GM19467 (cell line): ENCODE measurements at regions not wholly inside any gene's neighbourhood (a gene's known extent, or its start where the extent isn't known, plus 50 kb on each side); places are given as distances from the start of the nearest gene placed in this dataset.

ENCODE experiments used
- ATAC-seq: cut with Tn5 transposase; IDR thresholded peaks from one replicate; pipeline ENCODE4 v1.9.1; 2021; ENCODE audit warnings: mild to moderate bottlenecking, moderate library complexity; ENCODE audit not compliant: unreplicated experiment

DNA sequence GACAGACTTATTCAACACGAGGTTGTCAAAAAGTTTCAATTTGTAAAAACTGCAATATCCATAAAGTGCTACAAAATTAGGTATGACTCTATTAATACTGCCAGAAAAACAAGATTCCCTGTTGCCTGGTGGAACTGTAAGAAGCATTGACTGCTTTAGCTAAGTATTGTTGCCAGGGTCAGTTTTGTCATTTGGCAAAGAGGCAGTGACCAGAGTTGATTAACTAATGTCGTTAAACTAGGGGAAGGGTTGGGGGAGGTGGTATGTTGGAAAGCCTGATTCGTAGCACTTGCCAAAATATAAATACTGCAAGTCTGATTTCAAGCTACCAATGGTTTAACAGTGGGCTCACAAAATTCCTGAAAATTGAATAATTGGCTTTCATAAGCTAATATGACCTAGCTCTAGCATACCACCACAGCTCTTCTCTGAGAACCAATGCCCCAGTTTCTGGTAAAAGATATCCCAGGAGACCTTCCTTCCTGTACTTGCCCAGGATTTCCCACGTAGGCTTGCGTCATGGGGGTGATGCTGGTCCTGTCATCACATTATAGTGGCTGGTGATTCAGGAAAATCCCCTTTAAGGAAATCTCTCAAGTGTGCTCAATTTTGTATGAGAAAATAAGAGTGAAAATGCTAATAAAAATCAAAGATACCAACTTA, 266.4 kb upstream of the TBC1D5 start:
- ATAC-seq, result no peak

DNA sequence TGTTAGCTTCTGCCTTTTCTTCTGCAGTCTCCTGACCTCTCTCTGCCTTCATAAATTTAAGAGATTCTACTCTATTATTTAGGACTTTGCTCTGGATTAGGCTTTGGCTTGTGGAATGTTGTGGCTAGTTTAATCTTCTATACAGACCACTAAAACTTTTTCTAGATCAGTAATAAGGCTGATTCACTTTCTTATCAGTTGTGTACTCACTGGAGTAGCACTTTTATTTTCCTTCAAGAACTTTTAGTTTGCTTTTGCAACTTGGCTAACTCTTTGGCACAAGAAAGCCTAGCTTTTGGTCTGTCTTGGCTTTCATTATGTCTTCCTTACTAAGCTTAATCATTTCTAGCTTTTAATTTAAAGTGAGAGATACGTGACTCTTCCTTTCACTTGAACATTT, 265.5 kb upstream of the TBC1D5 start:
- no peak for ATAC-seq

DNA sequence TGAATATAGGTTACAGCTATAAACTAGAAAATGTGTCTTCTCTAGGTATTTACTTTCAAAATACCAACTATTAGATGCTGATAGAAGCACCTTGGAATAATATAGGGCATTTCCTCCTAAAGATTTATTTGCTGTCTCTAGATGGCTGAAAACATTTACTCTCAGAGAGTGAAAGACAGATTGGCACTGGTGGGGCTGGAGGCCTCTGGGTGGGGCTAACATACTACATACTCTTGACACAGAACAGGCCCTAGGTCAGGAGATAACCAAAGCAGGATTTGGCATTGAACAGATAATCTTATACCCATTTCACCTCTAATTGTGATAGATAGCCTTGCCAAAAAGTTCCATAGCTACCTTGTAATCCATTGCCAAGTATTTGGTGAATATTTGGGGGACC, 253.3 kb upstream of the TBC1D5 start:
- ATAC-seq, result no peak

DNA sequence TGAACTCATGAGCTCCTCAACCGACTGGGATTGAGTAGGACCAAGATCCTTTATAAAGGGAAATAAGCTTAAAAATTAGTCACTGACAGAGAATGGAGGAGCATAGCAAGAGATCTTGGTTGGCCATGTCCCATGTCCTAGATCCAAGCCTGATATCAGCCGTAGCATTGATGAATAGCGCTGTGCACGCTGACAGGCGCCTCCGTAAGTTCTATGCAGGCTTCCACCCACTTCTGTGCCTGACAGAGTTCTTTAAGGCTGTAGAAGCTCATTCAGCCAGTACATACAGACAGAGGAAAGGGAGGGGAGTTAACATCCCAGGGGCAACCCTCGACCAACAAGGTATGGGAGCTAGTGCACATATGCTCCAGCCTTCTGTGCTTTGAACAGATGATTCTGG, 251.7 kb upstream of the TBC1D5 start:
- ATAC-seq, result no peak

DNA sequence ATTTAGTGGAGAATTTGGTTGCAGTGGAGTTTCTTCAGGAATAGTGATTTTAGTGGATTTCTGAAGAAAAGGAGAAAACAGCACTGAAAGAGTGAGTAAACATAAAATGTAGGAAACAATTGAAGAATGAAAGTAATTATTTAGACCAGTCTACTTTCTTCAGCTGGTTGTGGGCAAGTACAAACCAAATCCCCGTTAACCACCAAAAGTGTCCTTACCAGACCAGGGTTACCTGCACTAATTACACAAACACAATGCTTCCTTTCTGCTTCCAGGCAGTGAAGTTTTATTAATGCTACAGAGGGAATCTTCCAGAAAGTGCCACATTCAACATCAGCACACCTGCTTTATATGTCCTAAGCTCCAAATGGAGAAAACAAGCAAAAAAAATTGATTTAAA, 248.0 kb upstream of the TBC1D5 start:
- no peak for ATAC-seq

DNA sequence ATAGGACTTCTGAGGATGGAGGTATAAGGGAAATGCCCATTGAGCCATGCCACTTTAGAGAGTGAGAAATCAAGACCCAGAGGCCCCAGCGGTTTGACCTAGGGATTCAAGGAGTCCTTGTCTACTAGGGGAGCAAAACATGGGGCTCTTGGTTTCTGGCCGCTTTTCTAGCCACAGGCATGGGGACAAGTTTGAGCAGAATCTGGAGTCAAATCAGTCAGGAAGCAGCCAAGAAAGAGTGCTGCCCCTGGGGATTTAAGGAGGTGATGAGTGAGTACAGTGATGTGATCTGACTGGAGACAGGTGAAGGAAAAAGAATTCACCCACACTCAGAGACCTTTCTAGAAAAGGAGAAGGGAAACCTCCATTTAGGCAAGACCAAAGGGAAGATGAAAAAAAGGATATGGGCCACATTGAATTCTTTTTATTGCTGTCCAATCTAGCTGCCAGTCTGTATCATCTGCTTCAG, 244.0 kb upstream of the TBC1D5 start:
- ATAC-seq, result no peak

DNA sequence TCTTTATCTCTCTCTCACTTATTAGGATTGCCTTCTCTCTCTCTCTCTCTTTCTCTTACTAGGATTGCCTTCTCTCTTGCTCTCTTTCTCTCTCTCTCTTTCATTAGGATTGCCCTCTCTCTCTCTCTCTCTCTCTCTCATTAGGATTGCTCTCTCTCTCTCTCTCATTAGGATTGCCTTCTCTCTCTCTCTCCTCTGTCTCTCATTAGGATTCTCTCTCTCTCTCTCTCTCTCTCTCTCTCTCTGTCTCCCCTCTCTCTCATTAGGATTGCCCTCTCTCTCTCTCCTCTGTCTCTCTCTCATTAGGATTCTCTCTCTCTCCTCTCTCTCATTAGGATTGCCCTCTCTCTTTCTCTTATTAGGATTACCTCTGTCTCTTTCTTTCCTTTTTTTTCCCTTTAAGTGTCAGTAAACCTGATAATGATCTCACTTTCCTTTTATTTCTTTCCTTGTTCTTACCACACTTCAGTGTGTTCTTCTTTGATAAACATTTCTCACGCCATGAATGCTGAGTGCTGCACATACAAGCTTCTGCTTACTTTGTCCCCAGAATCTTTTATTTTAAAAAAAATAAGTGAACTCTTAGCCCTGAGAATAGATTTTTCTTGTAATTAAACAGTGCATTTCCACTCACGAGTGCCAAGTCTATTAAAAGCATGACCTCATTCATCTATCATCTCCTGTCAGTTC, 243.4 kb upstream of the TBC1D5 start:
- no peak for ATAC-seq

DNA sequence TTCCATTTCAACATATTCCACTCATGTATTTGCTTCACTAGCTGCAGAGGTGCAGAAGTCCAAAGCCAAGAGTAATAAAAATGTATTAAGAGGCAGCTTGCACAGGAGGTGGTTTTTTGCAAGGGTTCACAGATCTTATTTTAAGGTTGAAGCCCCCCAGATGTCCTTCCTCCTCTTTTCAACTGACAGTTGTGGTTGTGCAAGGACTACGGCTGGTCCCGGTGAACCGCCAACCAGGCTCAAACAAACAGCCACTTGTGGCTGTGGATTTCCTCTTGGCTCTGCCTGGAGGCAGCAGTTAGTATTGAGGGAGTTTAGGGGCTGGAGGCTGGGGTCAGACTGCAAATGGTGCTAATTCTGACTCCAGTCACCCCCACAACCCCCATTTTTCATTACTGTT, 240.7 kb upstream of the TBC1D5 start:
- ATAC-seq, result no peak

DNA sequence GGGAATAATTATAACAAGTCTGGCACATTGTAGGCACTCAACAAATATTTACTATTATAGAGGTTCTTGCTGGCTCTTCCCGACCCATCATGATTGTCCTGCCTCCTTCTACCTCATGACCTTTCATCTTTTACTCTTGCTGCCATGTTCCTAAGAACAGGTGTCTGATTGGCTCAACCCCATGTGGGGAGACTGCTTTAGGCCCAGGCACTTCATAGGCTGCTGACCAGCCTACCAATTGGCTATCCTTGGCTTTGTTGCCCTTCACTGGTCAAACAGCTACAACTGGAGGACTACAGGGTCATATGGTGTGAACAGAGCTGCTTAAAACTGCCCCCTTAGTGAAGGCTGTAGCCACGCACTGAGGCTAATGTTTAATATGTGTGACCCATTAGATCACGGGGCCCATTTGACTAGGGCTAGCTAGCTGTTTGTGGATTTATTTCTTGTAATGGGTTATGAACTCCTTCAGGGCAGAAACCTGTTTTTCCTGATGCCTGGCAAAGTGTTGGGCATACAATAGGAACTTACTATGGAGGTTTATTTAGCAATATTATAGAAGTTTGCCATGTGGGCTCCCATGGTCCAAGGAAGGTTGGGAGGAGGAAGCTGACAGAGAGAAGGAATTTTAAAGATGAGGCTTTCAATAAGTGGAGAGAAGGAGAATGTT, 239.9 kb upstream of the TBC1D5 start:
- ATAC-seq, result no peak

DNA sequence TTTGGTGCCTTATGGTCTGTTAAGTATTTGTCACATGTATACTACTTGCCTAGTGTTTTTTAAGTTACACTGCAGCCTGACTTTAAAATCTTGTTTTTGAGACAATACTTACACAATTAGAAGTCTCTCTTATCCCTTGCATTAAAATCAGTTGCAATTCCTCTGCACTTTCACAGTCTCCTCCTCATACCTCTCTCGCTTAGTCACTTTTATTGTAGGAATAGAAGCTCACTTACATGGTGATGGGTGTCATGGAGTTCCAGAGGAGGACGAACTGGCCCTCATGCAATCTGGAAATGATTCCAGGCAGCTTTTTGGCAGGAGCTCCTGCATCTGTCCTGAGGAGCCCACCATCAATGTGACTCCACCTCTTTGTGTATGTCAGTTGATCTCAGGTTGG, 238.4 kb upstream of the TBC1D5 start:
- ATAC-seq, result no peak

DNA sequence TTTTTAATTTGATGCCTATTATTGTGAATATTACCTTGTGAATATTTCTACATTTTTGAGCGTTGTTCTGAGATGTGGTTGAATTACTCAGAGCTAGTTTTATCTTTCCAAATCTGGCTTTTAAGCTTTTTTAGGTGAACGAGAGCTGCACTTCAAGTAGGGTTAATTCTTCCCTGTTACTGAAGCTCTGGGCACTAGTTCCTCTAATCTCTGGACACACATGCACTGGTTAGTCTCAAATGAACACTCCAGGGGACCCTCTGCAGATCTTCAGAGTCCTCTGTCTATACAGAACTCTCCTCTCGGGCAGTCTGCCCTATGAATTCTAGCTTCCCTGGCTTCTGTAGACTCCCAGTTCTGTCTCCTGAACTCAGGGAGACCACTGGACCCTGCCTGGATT, 237.5 kb upstream of the TBC1D5 start:
- ATAC-seq, result no peak

DNA sequence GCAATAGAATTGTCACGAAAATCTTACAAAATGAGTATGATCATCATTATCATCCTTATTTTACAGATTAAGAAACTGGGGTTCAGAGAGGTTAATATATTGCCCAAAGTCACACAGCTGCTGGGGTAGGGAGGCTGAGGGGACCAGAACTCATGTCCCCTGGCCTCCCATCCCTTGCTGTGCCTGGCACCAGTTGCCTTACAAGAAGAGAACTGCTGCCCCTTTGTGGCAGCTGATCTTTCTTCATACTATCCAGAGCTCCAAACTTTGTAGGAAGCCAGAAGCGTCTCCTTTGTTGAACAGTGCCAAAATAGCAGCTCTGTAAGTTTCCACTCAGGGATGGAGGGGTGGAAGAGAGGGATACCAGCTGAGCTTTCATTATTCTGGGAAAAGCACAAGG, 236.8 kb upstream of the TBC1D5 start:
- ATAC-seq, result no peak

DNA sequence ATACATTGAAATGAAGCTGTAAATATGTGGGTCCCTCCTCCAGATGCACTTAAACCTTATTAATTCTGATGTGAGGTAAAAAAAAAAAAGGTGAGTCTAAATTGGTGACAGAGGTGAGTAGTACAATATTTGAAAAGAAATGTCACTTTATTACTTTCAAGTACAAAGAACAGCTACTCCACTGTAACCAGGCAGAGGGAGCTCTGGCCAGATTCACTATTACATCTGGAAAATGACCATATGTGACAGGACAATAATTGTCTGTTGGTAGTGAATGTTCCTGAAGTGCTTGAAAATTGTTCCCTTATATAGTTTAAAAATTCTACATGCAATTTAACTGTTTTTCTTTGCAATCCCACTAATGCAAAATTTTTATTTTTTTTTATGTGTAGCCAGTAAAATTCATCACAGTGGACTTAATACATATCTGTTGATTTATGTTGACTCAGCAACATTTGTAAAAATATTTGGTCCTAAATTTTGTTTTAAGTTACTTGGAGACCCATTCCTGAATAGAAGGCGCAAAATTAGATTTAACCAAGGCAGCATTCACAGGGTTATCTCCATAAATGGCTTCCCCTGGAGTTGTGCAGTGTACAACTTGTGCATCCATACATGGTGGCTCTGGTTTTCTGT, 231.9 kb upstream of the TBC1D5 start:
- ATAC-seq, result no peak

DNA sequence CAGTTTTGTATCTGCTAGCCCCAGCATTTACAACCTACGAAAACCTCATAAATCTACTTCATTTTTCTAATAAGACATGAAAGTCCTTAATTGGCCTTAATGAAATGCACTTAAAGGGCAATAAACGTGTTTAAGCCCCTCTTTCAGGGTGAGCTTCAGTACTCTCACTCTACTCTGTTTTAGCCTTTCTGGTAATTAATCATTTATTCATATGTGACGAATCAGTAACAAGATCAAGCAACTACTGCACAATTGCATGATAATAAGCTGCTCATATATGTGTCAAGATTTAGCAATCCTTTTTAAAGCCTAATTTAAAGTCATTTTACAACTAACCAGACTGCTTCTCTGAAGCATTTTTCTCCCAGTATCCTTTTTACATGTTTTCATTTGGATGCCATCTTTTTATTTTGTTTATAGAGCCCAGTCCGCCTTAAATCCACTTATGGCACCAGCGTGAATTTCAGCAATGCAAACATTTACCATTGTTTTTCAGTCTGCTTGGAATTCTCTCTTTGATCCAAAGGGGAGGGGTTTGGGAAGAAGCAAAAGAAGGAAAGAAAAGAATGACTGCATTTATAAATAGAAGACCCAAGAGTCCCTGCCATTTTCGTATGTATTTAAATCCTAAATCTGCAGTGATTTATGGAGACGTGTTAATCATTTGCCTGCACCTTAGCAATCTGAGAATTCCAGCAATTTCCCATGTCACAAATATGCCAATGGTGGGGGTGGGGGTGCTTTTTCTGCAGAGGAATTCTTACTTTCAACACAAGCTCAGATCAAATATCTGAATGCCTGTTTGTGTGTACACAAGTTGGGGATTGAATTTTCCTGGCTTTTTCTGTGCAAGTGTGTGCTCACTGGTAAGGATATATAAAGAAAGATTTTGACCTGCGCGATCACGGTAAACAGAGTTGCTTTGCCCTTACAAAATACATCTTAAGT, 230.8 kb upstream of the TBC1D5 start:
- no peak for ATAC-seq

DNA sequence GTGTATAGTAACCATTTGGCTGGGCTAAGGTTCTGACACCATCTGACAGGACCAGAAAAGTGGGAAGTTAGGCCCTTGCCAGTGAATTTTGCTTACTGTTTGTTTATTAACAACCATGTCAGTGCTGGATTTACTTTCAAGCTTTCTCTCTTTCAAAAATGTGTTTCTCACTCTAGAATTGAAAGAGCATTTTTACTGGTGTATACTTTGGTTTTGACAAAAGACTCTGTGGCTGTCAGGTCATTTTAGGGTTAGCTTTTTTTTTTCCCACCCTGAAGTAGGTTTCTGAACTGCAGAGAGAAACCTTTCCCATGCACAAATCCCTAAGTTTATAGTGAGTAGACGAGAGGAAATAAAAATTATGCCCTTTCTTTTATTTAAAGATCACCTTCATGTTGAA, 230.0 kb upstream of the TBC1D5 start:
- no peak for ATAC-seq

DNA sequence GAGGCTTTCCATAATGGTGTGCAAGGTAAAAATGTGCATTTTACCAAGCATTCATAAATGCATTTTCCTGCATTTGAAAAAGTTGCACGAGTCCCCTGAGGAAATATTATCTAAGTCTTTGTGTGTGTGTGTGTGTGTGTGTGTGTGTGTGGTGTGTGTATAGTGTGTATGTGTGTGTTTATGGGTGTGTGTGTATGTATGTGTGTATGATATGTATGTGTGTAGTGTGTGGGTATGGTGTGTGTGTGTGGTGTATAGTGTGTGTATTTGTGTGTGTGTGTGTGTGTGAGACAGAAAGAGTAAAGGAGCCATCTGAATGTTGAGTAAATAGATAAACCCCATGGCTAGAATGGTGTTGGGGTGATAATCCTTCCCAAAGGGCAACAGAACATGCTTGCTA, 229.6 kb upstream of the TBC1D5 start:
- no peak for ATAC-seq

DNA sequence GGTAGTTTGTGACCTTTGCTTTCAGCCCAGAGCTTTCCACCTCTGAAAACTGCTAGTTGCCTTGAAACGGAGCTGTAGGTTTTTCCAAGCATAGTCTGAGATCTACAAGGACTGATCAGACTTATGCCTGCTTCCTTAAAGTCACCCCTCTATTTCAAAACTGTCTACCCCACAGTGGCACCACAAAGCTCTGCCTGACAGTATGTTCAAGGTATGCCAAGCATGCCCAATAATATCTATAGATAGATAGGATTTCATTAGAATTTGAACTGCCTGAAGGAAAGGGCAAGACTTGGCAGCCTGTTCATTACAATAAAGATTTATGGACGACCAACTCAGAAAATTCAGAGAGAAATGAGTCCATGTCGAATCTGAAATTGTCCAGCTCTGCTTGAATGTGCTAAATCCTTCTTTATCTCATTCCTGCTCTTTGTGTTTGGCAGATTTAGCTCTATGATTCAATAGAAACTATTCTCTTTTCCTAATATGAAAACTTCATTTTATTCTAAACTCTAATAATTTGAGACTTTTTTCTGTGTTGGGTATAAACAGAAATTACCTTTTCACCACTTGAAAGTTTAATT, 227.6 kb upstream of the TBC1D5 start:
- ATAC-seq, result no peak

DNA sequence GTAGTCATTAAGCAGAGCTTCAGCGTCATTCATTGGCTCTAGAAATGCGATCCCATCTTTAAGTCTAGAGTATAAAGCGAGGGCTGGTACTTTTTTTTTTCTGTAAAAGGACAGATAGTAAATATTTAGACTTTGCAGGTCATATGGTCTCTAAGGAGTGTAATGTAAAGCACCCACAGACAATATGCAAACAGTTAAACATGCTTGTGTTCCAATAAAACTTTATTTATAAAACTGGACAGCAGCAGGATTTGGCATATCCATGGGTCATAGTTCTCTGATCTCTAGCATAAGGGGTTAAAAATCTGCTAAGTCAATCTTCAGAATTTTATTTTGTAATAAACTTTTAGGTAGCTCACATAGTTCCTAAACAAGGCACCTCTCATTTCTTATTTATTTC, 226.8 kb upstream of the TBC1D5 start:
- no peak for ATAC-seq

DNA sequence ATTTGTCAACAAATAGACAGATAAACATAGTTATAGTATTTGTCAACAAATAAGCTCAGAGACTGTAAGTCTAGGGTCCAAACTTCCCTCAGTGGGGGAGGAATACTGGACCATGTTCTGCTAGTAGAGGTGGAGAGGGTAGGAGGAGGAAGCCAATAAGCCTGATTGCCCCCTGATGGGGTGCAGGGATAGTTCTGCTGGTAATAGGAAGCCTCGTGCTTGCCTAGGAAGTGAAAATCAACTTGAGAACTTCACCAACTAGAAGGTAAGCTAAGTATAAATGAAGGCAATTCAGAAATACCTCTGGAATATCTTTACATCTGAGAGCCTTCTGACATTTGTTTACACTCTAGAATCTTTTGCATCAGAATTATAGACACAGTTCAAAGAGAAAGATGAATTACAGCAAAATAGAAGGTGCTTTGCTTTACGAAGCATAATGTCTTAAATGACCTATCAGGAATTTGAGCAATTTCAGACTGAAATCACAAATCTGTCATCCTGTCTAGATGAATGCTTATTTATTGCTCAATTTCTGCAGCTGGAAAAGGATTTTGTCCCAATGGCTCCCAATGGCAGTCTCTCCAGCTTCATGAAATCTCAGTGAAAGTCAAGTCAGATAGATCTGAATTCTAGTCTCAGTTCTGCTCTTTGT, 225.6 kb upstream of the TBC1D5 start:
- ATAC-seq, result no peak

DNA sequence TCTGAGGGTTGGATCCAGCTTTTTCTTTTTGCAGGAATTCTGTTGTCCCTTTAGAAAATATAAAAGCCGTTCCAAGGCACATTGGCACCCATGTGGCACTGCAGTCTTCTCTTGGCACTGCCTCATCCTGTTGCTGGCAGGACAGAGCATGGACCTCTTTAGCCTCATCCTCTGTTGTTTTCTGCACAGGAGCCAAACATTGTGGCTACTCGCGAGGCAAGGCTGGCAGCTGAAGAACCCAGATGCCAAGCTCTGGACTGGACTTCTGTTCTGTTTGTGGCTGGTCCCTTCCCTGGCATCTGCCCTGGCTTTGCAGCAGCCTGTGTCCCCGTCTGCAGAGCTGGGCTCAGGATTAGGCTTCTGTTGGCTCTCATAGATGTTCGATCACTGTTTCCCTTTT, 224.7 kb upstream of the TBC1D5 start:
- ATAC-seq, result no peak
